Uterus (tissue), 2 donors: ENCODE measurements at regions not wholly inside any gene's neighbourhood (a gene's known extent, or its start where the extent isn't known, plus 50 kb on each side); places are given as distances from the start of the nearest gene placed in this dataset.

Experiments
- POLR2A ChIP-seq, 2 donors: fragments of 450-650 bp; IDR thresholded peaks; one replicate each; pipeline ENCODE4 v1.6.1; 2016; ENCODE audit warnings: antibody characterized with exemption in 2 of 2, mild to moderate bottlenecking in 1 of 2, moderate library complexity in 1 of 2
- TF ChIP-seq, protein P1 (sequence below), 4 experiments: fragments of 200-600 bp in 2 of 4; fragments of 450-650 bp in 2 of 4; sonication (generic) in 2 of 4; IDR thresholded peaks; one replicate each; pipeline ENCODE4 v1.5.1; 2016 to 2019; ENCODE audit warnings: antibody characterized with exemption in 4 of 4, mild to moderate bottlenecking in 2 of 4, moderate library complexity in 1 of 4

DNA sequence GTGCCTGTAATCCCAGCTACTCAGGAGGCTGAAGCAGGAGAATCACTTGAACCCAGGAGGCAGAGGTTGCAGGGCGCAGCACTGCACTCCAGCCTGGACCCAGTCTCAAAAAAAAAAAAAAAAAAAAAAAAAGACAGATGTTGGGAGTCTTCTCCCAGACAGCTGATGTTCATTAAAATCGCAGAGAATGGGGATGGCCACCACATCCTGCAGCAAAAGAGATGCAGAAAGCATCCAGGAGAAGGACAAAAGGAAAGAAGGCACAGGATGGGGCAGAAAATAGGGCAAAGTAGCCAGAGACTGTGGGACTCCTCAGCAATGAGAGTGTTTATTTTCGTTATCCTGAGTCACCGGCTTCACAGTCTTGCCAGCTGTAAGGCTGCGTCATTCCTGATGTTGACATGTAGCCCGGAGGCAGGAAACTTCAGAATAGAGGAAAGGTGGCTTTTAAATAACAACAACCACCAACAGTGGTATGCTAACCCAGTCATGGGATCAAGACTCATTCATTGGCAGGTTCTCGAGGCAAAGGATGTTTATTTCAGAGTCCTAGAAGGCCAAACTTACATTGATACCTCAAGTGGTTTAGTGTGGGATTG lies 149.5 kb upstream of the SVIL start:
- TF ChIP-seq, protein P1, sequence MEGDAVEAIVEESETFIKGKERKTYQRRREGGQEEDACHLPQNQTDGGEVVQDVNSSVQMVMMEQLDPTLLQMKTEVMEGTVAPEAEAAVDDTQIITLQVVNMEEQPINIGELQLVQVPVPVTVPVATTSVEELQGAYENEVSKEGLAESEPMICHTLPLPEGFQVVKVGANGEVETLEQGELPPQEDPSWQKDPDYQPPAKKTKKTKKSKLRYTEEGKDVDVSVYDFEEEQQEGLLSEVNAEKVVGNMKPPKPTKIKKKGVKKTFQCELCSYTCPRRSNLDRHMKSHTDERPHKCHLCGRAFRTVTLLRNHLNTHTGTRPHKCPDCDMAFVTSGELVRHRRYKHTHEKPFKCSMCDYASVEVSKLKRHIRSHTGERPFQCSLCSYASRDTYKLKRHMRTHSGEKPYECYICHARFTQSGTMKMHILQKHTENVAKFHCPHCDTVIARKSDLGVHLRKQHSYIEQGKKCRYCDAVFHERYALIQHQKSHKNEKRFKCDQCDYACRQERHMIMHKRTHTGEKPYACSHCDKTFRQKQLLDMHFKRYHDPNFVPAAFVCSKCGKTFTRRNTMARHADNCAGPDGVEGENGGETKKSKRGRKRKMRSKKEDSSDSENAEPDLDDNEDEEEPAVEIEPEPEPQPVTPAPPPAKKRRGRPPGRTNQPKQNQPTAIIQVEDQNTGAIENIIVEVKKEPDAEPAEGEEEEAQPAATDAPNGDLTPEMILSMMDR (IDR thresholded peaks at IDR 0.05): no peak
- no peak for TF ChIP-seq POLR2A (IDR thresholded peaks at IDR 0.05)
